ENCODE measurements at regions not wholly inside any gene's neighbourhood (a gene's known extent, or its start where the extent isn't known, plus 50 kb on each side); places are given as distances from the start of the nearest gene placed in this dataset.
"Not testable (repeated sequence)": the region's sequence is repeated elsewhere in the genome, so short reads cannot be mapped to it uniquely, and the experiment has no call there.

- POLR2A ChIA-PET: no interaction called here
- H3K4me3 ChIP-seq (ENCODE audit: low read depth, low read length): no peak overlapping the region
- no peak for TF ChIP-seq CTCF (IDR thresholded peaks at IDR 0.05; ENCODE audit: insufficient read depth, low read length, missing control alignments)
- CTCF ChIA-PET: interaction anchor here (1.5 to 2.1 kb wide), 2 partner anchors 8 to 93 kb away, joined by 3 to 7 read pairs; no protein-coding TSS in a partner anchor
- no peak for DNase-seq (ENCODE audit: low read depth, low spot score)
These were observed 114.7 kb upstream of the DAB2 start for GRCh38 chr5:39539470-39539869.

- no peak for TF ChIP-seq CTCF (IDR thresholded peaks at IDR 0.05; ENCODE audit: insufficient read depth, low read length, missing control alignments)
- POLR2A ChIA-PET: interaction anchor here (0.8 kb wide), 1 partner anchor 114 kb away, joined by 3 read pairs; no protein-coding TSS in a partner anchor
- no peak for DNase-seq (ENCODE audit: low read depth, low spot score)
- CTCF ChIA-PET: interaction anchor here (1.8 to 4.3 kb wide), 3 partner anchors 8 to 110 kb away, joined by 5 to 20 read pairs (median 8); partner anchors contain the start of gene DAB2
- H3K4me3 ChIP-seq (ENCODE audit: low read depth, low read length): no peak overlapping the region
These were observed 109.9 kb upstream of the DAB2 start for GRCh38 chr5:39534690-39535089.

GRCh38 chr5:39533749-39534148 lies 109.0 kb upstream of the DAB2 start:
- no peak overlapping the region for H3K4me3 ChIP-seq (ENCODE audit: low read depth, low read length)
- no peak for DNase-seq (ENCODE audit: low read depth, low spot score)
- POLR2A ChIA-PET: interaction anchor here (0.6 kb wide), 1 partner anchor 32 kb away, joined by 3 read pairs; no protein-coding TSS in a partner anchor
- CTCF ChIA-PET: interaction anchor here (1.8 to 4.3 kb wide), 3 partner anchors 9 to 109 kb away, joined by 5 to 20 read pairs (median 8); partner anchors contain the start of gene DAB2
- no peak for TF ChIP-seq CTCF (IDR thresholded peaks at IDR 0.05; ENCODE audit: insufficient read depth, low read length, missing control alignments)

DNA sequence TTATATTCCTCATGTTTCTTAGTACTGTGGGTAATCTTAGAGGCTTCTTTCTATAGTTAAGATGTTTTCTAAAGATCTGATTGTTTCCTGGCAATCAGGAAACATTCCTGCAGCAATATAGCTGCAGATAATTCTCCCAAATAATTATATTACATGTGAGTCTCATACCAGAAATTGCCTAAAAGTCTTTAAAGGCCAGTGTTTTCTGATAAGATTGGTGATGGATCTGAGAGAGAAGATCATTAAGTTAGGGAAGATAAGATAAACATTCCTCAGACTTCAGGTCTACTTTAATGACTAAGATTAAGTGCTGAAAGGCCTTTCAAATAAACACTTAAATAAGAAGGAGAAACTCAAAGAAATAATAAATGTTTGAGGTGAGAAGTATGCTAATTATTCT lies 107.7 kb upstream of the DAB2 start:
- POLR2A ChIA-PET: no interaction called here
- CTCF ChIA-PET: interaction anchor here (0.6 to 4.3 kb wide), 4 partner anchors 11 to 159 kb away, joined by 3 to 20 read pairs (median 4); no protein-coding TSS in a partner anchor
- TF ChIP-seq CTCF (IDR thresholded peaks at IDR 0.05; ENCODE audit: insufficient read depth, low read length, missing control alignments): no peak
- DNase-seq (ENCODE audit: low read depth, low spot score): no peak
- no peak overlapping the region for H3K4me3 ChIP-seq (ENCODE audit: low read depth, low read length)

DNA sequence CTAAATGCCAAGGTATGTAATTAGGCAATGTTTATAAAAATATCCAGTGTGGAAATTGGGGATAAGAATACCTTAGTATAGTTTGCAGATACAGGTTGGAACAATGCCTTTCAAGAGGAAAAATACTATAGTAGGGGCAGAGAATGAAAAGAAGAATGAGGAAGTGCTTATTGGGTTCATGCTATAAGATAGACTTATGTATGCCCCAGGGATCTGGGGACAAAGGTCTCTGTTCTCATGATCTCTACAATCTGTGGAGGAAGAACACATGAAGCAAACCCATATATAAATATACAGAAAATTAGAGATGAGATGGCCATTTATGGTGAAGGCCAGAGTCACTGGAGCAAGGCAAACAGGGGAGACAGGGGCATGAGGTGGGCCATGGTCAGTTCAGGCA lies 106.5 kb upstream of the DAB2 start:
- no peak for DNase-seq (ENCODE audit: low read depth, low spot score)
- H3K4me3 ChIP-seq (ENCODE audit: low read depth, low read length): no peak overlapping the region
- ChIA-PET POLR2A (no interaction called here), CTCF (interaction anchor here (4.3 kb wide), 1 partner anchor 17 kb away, joined by 20 read pairs; no protein-coding TSS in a partner anchor)
- no peak for TF ChIP-seq CTCF (IDR thresholded peaks at IDR 0.05; ENCODE audit: insufficient read depth, low read length, missing control alignments)

DNA sequence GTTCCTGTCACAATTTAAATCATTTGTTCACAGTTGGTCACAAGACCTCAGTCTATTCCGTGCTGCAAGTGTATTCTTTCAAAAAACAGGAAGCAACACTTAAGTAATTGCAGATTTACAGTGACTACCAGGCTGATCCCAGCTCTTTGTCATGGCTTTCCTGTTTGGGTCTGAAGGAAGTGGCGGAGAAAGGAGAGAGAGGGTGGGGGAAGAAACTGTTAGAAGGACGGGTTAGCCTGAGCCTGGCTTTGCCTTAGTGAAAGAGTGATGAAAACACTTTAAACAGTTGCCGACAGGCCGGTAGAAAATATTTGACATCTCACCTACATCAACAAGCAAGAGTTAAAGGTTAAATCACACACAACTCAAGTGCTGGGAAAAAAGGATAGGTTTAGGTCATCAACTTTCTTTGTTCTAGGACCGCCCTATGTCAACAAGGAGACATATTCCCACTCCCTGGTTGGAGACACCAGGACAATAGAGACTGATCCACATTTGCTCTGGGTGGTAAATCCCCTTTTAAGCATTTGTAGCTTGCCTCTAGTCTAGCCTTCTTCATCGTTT lies 102.2 kb upstream of the DAB2 start:
- no peak for DNase-seq (ENCODE audit: low read depth, low spot score)
- CTCF ChIA-PET: interaction anchor here (3.5 kb wide), 1 partner anchor 102 kb away, joined by 20 read pairs; the partner anchor contains the start of gene DAB2

GRCh38 chr5:39525781-39526180 lies 101.0 kb upstream of the DAB2 start:
- CTCF ChIA-PET: interaction anchor here (0.6 to 3.5 kb wide), 6 partner anchors 17 to 101 kb away, joined by 3 to 20 read pairs (median 4); partner anchors contain the start of gene DAB2

More for the DNA sequence above, 102.2 kb upstream of the DAB2 start:
- POLR2A ChIA-PET: interaction anchor here (1.3 to 2.8 kb wide), 2 partner anchors 16 to 103 kb away, joined by 3 to 17 read pairs; partner anchors contain the start of gene DAB2
- H3K4me3 ChIP-seq (ENCODE audit: low read depth, low read length): no peak overlapping the region
- TF ChIP-seq CTCF (IDR thresholded peaks at IDR 0.05; ENCODE audit: insufficient read depth, low read length, missing control alignments): no peak

More at GRCh38 chr5:39525781-39526180, 101.0 kb upstream of the DAB2 start:
- H3K4me3 ChIP-seq (ENCODE audit: low read depth, low read length); DNase-seq (ENCODE audit: low read depth, low spot score): not testable (repeated sequence)
- POLR2A ChIA-PET: interaction anchor here (2.8 kb wide), 1 partner anchor 101 kb away, joined by 17 read pairs; the partner anchor contains the start of gene DAB2
